Adrenal gland (tissue), 5 donors: ENCODE measurements at regions not wholly inside any gene's neighbourhood (a gene's known extent, or its start where the extent isn't known, plus 50 kb on each side); places are given as distances from the start of the nearest gene placed in this dataset.

ENCODE experiments used
- POLR2A ChIP-seq, 2 donors: fragments of 450-650 bp; IDR thresholded peaks; one replicate each; pipeline ENCODE4 v1.6.1; 2017; ENCODE audit warnings: antibody characterized with exemption in 2 of 2, mild to moderate bottlenecking in 2 of 2, moderate library complexity in 1 of 2
- TF ChIP-seq, protein P1 (sequence below), 6 experiments: fragments of 450-650 bp in 4 of 6; fragments of 200-600 bp in 2 of 6; sonication (generic) in 1 of 6; IDR thresholded peaks; 1 replicate in 5 of 6; 2 replicates in 1 of 6; pipeline versions ENCODE4 v1.5.1 to v1.8.0; 2016 to 2021; ENCODE audit warnings: antibody characterized with exemption in 6 of 6, mild to moderate bottlenecking in 2 of 6, moderate library complexity in 1 of 6
- donor health status: DM: no; HTN: no; CAD: no.

GRCh38 chr9:28050941-28051340 is 477.7 kb upstream of the C9orf72 start:
- TF ChIP-seq, protein P1, sequence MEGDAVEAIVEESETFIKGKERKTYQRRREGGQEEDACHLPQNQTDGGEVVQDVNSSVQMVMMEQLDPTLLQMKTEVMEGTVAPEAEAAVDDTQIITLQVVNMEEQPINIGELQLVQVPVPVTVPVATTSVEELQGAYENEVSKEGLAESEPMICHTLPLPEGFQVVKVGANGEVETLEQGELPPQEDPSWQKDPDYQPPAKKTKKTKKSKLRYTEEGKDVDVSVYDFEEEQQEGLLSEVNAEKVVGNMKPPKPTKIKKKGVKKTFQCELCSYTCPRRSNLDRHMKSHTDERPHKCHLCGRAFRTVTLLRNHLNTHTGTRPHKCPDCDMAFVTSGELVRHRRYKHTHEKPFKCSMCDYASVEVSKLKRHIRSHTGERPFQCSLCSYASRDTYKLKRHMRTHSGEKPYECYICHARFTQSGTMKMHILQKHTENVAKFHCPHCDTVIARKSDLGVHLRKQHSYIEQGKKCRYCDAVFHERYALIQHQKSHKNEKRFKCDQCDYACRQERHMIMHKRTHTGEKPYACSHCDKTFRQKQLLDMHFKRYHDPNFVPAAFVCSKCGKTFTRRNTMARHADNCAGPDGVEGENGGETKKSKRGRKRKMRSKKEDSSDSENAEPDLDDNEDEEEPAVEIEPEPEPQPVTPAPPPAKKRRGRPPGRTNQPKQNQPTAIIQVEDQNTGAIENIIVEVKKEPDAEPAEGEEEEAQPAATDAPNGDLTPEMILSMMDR (IDR thresholded peaks at IDR 0.05) = no peak
- TF ChIP-seq POLR2A (IDR thresholded peaks at IDR 0.05) = no peak
